ENCODE measurements at regions not wholly inside any gene's neighbourhood (a gene's known extent, or its start where the extent isn't known, plus 50 kb on each side); places are given as distances from the start of the nearest gene placed in this dataset.

- DNase-seq = no peak
These were observed 59.0 kb upstream of the WDR1 start for GRCh38 chr4:10175626-10176025.

- peak; percentile 55 for DNase-seq
These were observed 57.5 kb upstream of the WDR1 start for GRCh38 chr4:10173754-10174749.

DNA sequence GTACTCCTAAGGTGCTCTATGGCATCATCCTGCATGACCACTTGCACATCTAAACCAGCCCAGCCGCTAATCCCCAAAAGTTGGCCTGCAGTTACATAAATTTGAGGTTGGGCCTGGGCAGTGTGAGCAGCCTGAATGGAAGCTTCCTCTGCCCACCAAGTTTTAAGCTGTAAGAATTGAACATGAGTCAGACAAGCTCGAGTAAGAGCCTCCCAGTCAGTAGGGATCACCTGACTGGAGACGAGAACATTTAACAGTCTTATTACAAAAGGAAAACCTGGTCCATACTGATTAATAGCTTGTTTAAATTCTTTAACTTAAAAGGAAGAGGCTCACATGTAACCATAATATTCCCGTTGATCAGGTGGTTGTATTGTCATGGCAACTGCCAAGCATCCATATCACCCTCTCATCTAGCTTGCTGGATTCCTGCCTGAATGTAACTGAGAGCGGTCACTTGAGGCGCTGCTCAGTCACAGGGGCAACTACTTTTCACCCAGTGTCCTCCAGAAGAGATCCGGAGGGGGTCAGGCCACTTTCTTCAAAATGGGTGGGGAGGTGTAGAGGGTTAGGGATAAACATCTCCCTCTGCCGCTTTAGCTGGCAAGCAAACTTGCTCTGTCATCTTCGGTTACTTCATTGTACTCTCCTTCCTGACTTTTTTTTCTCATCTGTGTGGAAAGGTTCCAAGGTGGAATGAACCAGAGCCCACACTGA lies 56.6 kb upstream of the WDR1 start:
- peak; percentile 46 for DNase-seq

- DNase-seq = no peak
These were observed 55.8 kb upstream of the WDR1 start for GRCh38 chr4:10172278-10172921.

GRCh38 chr4:10171055-10171454 lies 54.5 kb upstream of the WDR1 start:
- DNase-seq = no peak

DNA sequence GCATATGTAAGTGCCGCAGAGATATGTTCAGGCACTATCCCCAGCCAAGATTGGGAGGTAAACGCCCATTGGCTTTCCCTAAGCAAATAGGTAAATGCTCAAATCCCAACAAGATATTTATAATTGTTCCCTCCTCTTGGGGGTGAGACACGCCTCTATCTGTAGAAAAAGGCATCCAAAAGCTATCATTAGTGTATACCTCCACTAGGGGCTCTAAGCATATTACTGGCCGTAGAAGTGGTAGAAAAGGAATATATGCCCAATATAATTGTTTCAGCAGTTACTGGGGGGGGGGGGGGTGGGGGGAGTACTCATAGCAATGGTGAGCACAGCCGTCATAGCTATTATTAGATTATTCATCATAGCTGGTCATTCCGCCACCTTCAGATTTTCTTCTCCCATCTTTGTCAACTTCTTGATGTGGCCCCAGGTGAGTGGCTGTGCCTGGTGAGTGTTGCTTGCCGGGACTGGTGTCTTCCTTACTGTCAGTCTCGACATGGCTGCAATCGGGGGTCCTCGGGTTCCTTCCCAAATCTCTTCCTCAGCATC lies 53.3 kb upstream of the WDR1 start:
- no peak for DNase-seq

DNA sequence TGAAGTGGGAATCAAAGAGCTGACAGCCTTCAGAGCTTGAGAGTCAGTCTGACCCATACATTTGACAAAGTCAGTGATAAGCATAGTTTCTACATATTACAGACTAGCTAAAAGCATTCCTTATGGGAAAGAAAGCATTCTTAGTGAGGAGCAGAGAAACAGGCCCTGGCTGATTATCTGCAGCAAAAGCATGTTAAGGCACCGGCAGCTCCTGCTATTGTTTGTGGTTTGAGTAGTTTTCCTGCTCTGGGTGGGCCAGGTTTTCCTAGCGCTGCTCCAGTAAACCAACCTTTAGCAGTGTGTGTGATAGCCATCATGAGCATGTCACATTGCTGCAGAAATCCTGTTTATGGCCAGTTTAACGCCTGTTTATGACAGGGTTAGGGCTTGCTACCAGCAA lies 51.6 kb upstream of the WDR1 start:
- no peak for DNase-seq

- no peak for DNase-seq
These were observed 50.6 kb upstream of the WDR1 start for GRCh38 chr4:10167201-10167600.

Measured in renal pelvis (tissue), 1 donor.